ENCODE measurements at regions not wholly inside any gene's neighbourhood (a gene's known extent, or its start where the extent isn't known, plus 50 kb on each side); places are given as distances from the start of the nearest gene placed in this dataset.

GRCh38 chr9:89722712-89723111, 117.9 kb downstream of the GADD45G start:
- DNase-seq (ENCODE audit: low read depth), result no peak

- DNase-seq (ENCODE audit: low read depth), result no peak
Observed at GRCh38 chr9:89723469-89724100, 118.8 kb downstream of the GADD45G start.

- no peak for DNase-seq (ENCODE audit: low read depth)
Observed at GRCh38 chr9:89724659-89725058, 119.8 kb downstream of the GADD45G start.

- DNase-seq (ENCODE audit: low read depth), result no peak
Observed at GRCh38 chr9:89725271-89725670, 120.5 kb downstream of the GADD45G start.

GRCh38 chr9:89729954-89730530, 125.2 kb downstream of the GADD45G start:
- no peak for DNase-seq (ENCODE audit: low read depth)

GRCh38 chr9:89730715-89731114, 125.9 kb downstream of the GADD45G start:
- no peak for DNase-seq (ENCODE audit: low read depth)

GRCh38 chr9:89731262-89732182, 126.7 kb downstream of the GADD45G start:
- no peak for DNase-seq (ENCODE audit: low read depth)

GRCh38 chr9:89732295-89732938, 127.6 kb downstream of the GADD45G start:
- DNase-seq (ENCODE audit: low read depth), result no peak

GRCh38 chr9:89732939-89733324, 128.1 kb downstream of the GADD45G start:
- DNase-seq (ENCODE audit: low read depth), result no peak

GRCh38 chr9:89734600-89735041, 129.8 kb downstream of the GADD45G start:
- DNase-seq (ENCODE audit: low read depth), result no peak

- no peak for DNase-seq (ENCODE audit: low read depth)
Observed at GRCh38 chr9:89738137-89738932, 133.5 kb downstream of the GADD45G start.

GRCh38 chr9:89739511-89739910, 134.7 kb downstream of the GADD45G start:
- DNase-seq (ENCODE audit: low read depth), result no peak

GRCh38 chr9:89739916-89740315, 135.1 kb downstream of the GADD45G start:
- no peak for DNase-seq (ENCODE audit: low read depth)

- DNase-seq (ENCODE audit: low read depth), result peak; percentile 18
Observed at GRCh38 chr9:89740722-89741121, 135.9 kb downstream of the GADD45G start.

GRCh38 chr9:89742660-89743059, 137.8 kb downstream of the GADD45G start:
- no peak for DNase-seq (ENCODE audit: low read depth)

- peak; percentile 1 for DNase-seq (ENCODE audit: low read depth)
Observed at GRCh38 chr9:89743216-89743572, 138.4 kb downstream of the GADD45G start.

GRCh38 chr9:89743573-89744254, 138.9 kb downstream of the GADD45G start:
- DNase-seq (ENCODE audit: low read depth), result peak; percentile 36

GRCh38 chr9:89744255-89744648, 139.4 kb downstream of the GADD45G start:
- DNase-seq (ENCODE audit: low read depth), result no peak

- no peak for DNase-seq (ENCODE audit: low read depth)
Observed at GRCh38 chr9:89744730-89745129, 139.9 kb downstream of the GADD45G start.

GRCh38 chr9:89745601-89746376, 141.0 kb downstream of the GADD45G start:
- DNase-seq (ENCODE audit: low read depth), result no peak

Data from T-helper 22 cell (primary cell).